Dedifferentiated amniotic fluid mesenchymal stem cell (primary cell): ENCODE measurements at regions not wholly inside any gene's neighbourhood (a gene's known extent, or its start where the extent isn't known, plus 50 kb on each side); places are given as distances from the start of the nearest gene placed in this dataset.

ENCODE experiments used
- DNase-seq: peaks from one replicate; pipeline ENCODE4 v3.0.0-alpha.2; 2016; ENCODE audit errors: extremely low spot score

DNA sequence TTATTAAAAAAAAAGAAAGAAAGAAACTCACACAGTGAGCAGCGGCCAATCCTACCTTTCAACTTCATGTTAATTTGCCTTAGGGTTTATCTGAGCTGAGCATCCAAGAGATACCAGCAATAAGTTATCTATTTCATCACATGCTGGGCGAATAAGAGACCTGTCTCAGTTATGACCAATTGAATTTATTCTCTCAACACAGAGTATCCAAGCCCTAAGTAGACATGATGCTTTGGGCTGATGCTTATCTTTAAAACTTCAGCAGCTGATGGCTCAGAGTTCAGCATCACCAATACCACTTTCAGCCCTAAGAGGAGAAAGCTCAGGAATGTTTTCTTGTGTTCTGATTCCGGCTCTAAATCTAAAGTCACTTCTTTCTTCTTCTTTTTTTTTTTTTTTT is 489.0 kb upstream of the ZFHX3 start:
- no peak for DNase-seq

DNA sequence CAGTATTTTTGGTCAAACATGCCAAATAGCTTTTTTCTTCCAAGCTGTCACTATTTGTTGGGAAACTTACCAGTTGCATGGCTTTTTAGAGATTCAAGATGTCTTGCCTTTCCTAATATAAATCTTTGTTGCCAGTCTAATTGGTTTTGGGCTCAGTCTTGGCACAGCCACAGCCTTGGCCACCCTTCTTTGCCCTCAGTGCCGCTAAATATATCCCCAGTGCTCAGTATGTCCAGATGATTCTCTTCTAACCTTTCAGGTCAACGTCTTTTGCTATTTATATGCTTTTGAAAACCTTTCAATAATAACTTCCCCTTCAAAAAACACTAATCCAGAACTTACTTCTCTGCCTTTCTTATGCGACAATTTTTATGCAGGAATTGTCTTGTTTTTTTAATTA is 483.1 kb upstream of the ZFHX3 start:
- no peak for DNase-seq

GRCh38 chr16:73530529-73530928 is 482.6 kb upstream of the ZFHX3 start:
- DNase-seq: no peak

GRCh38 chr16:73529303-73530012 is 481.5 kb upstream of the ZFHX3 start:
- no peak for DNase-seq

GRCh38 chr16:73527187-73527586 is 479.3 kb upstream of the ZFHX3 start:
- no peak for DNase-seq

GRCh38 chr16:73526011-73526804 is 478.3 kb upstream of the ZFHX3 start:
- no peak for DNase-seq

DNA sequence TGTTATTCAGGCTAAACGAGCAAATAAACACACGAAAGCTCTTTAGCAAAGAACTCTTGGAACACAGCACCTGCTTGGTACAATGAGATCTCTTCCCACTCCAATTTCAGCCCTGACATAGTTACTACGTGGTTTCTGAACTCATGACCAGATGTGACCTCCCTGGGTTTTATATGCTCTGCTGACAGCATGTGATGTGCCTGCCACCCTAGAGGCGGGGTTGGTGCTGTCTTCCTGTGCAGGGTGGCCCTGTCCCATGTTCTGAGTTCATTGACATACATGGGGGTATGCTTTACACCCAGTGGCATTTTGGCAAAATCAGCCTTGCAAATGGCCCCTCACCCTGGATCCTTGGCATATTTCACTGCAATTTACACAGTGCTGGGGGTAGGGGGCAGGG is 475.3 kb upstream of the ZFHX3 start:
- DNase-seq: no peak

DNA sequence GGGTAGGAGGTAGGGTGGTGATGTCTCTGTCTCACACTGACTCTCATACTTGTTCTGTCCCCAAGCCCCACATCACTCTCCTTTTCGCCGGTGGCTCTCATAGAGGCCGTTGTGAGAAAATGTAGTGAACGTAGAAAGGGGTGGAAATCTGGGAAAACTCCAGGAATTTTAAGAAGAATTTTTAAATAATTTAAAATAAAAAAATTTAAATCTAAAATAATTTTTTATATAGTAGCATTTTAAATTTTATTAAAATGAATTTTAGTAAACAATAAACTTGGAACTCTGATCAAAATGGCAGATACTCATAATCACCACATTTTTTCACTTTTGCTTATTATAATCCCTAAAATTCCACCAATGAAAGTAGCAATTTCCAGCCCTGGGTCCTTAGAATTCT is 473.6 kb upstream of the ZFHX3 start:
- no peak for DNase-seq

- DNase-seq: no peak
These were observed 467.7 kb upstream of the ZFHX3 start for GRCh38 chr16:73515616-73516015.

DNA sequence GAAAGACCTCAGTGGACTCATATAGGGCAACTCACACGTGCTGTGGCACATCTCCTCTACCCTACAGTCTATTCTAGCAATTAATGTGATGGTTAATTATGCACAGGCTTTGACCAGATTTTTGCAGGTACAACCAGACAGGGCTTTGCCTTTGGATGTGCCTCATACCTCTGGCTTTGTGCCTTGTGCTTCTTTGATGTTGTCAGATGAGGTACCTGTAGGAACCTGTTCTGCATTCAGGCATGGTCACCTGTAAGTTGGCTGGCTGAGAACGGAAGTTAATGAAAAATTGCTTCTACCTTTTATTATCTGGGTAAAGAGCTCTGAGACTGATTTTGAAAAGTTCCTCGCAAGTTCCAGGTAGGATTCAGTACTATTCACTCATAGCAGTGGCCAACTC is 462.9 kb upstream of the ZFHX3 start:
- DNase-seq: no peak

DNA sequence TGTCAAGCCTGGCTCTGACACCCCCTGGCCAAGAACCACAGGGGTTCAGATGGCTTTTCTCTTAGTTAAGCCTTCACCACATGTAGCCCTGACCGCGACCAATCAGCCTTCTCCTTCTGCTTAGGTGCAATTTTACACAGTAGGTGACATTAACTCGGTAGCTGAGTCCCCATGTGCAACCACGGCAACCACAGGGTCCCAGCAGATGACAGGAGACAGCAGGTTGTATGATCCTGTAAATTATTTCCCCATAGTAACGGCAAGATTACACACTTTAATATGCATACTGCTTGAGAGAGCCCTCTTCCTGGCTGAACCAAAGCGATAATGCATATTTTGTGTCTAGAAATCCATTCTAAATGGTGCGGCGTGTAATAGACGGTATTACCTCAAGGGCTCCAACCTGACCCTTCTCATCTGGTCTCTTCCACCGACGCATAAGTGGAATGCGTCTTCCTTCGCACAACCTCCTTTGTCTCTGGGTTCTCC is 458.7 kb upstream of the ZFHX3 start:
- DNase-seq: no peak

- DNase-seq: no peak
These were observed 457.6 kb upstream of the ZFHX3 start for GRCh38 chr16:73505577-73505976.

DNA sequence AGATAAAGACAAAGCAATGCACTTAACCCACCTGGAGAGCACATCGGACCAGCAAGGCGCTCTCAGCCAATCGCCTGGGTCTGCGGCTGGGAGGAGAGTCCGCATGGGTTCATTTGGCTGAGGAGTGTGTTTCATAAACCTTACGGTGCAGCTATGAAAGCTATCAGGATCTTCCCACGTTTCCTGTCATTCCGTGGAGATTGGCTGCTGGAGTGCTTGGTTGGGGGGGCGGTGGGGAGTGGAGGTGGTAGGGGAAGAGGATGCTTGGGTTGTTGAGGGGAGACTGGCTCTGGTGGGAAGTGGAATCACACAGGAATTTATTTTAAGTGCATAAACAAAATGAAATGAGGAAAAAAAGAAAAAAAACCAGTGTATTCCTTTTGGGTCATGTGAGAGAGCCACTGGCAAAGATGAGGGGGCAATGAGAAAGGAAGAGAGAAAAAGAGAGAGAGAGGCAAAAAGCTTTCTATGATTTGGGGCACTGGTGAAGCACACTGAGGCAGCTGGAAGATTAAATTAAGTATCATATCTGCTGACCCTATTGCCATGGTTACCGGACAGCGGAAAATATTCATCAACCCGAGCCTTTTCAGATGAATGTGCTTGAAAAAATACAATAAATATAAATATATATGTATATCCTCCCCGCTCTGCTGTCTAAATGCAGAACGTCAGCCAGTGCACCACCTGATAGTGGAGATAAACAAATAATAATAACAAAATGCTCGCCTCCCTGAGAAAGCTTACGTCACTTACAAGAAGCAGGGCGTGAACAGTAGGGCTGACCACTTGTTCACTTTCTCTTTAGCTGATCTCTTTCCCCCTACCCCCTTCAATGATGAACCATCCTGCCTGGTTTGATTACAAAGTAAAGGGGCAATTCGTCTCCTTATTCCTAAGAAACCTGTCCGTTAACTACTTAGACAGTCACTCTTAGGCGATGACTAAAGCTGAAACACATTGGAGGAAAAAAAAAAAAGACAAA is 457.0 kb upstream of the ZFHX3 start:
- DNase-seq: no peak

DNA sequence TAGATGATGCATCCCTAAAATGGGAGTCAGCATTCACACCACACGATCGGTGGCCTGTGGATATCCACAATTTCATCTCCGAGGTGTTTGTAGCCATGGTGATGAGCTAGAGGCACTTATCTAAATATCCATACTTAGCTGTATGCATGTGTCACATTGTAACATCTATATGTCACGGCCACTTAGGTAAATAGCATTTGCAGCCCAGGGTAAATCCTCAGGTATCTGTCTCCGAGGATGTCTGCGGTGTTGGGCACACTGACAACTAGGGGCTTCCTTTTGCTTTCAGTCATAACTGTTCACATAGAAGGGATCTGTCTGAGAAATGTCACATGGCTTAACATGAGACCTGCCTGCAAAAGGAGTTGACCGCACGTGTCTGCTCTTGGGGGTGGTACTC is 455.2 kb upstream of the ZFHX3 start:
- DNase-seq: no peak

DNA sequence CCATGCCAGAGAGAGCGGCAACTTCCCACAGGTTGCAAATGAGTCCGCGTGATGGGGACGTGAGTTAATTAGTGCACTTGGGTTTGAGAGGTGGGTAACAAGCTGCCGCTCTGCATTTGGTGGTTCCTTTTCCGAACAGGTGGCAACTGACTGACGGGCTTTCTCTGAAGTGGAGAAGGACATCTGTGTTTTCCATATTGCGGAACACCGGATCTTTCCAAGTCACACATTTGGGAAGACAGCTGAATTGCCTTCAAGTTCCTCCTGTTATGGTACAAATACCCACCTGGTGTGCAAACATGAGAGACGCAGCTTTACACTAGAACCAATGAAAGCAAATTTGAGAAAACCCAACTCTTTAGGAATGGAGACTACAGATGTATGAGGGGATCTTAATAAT is 451.3 kb upstream of the ZFHX3 start:
- no peak for DNase-seq

GRCh38 chr16:73485880-73486279 is 438.0 kb upstream of the ZFHX3 start:
- DNase-seq: no peak

DNA sequence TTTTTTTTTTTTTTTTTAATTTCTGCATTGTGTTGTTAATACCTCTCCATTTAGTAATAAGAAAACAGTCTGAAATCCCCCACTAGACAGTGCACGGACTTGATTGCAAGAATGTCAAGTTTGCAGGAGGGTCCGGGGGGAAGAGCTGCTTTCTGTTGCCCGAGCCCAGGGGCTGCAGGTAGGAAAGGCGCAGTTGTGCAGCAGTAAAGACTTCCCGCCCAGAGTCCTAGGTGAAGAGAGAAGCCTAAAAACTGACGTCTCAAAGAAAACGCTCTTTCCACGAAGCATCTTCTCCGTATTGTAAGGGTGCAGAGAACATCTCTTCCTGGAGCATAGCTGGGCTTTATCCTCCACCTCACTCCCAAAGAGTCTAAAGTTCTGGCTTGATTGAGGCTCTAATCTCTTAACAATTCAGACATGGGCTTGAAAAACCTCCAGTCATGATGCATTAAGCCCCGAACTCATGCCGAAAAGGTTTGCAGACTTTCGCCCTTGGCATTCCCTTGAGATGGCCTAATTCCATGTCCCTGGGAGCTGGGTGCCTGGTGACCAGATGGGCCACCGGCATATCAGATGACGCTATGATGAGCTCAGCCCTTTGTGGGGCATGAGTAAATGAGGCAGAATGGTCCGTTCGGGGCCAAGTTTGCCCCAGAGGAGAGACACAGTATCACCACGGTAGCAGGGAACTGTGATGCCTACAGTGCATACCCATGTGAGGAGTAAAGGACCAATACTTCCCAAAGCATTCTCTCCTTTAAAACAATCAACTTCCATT is 436.2 kb upstream of the ZFHX3 start:
- DNase-seq: no peak

- DNase-seq: no peak
These were observed 435.3 kb upstream of the ZFHX3 start for GRCh38 chr16:73483076-73483791.

DNA sequence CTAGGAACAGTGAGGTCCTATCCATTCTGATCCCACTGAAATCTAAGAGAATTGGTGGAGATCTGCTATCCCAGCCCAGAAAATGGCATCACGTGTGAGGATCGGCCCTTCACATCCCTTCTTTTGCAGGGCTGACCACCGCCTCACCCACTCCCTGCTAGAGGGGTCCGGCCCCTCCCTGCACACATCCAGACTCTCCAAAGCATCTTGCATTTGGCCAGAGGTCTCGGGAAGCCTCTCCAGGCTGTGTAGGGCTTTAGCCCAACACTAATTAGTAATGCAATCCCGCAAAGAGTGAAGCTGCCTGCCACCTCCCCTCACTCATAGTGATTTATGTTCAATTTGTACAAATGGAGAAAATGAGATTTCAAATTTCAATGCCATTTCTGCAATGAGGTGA is 434.4 kb upstream of the ZFHX3 start:
- DNase-seq: no peak

DNA sequence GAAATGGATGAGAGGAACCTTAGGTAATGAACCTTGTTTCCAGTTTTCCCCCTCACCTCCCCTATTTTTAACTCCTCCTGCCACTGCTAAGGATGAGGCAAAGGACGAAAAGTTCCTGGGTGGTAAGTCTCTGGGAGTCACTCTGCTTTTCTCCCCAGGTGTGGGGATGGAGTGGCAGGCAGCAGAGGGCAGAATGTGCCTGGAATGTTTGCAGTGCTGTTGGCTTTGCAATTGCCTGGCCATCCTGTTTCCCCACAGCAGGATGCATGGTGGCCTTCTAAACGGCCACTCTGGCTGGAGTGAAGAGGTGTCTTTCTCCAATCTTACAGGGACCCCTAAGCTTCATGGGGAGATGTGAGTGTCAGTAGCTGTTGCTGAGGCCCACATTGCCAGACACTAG is 432.5 kb upstream of the ZFHX3 start:
- DNase-seq: no peak

DNA sequence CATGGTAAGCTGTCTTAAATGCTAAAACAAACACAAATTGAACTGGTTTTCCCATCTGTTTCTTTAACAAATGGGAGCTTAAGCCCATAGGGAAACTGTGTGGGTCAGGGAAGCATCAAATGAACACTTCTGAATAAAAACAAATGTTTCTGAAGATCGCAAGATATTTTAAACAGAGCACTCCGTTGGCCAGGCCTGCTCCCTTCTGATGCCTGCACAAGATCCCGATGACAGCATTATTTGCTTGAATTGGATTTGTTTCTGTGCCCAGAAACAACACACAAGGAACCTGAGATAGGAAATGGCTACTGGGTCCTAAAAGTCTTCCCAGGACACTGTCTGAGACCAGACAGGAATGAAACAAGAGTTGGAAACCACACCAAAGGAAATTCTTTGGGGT is 425.8 kb upstream of the ZFHX3 start:
- DNase-seq: no peak
